Fibroblast of pulmonary artery (primary cell): ENCODE measurements at regions not wholly inside any gene's neighbourhood (a gene's known extent, or its start where the extent isn't known, plus 50 kb on each side); places are given as distances from the start of the nearest gene placed in this dataset.

Experiments used
- DNase-seq: peaks from one replicate; pipeline ENCODE4 v3.0.0-alpha.2; 2010; ENCODE audit warnings: low read depth
- H3K4me3 ChIP-seq: replicated peaks from 2 replicates; pipeline ENCODE4 v1.5.1; 2011; ENCODE audit warnings: low read depth, mild to moderate bottlenecking, control low read depth, low read length, moderate library complexity
- CTCF ChIP-seq: IDR thresholded peaks from 2 replicates; pipeline ENCODE4 v1.5.1; 2011; ENCODE audit warnings: mild to moderate bottlenecking, control low read depth, low read length, inconsistent platforms; ENCODE audit errors: missing control alignments

GRCh38 chr2:153308466-153308865 lies 170.1 kb downstream of the RPRM start:
- DNase-seq, result no peak
- H3K4me3 ChIP-seq, result no peak overlapping the region
- no peak for TF ChIP-seq CTCF

- no peak for TF ChIP-seq CTCF
- no peak overlapping the region for H3K4me3 ChIP-seq
- no peak for DNase-seq
These were observed 171.3 kb downstream of the RPRM start for GRCh38 chr2:153307223-153307622.

GRCh38 chr2:153299809-153300208 lies 178.8 kb downstream of the RPRM start:
- no peak for TF ChIP-seq CTCF
- no peak overlapping the region for H3K4me3 ChIP-seq
- no peak for DNase-seq

- H3K4me3 ChIP-seq, result no peak overlapping the region
- no peak for TF ChIP-seq CTCF
- DNase-seq, result no peak
These were observed 179.3 kb downstream of the RPRM start for GRCh38 chr2:153299217-153299616.

GRCh38 chr2:153294199-153294786 lies 184.3 kb downstream of the RPRM start:
- TF ChIP-seq CTCF, result no peak
- H3K4me3 ChIP-seq, result no peak overlapping the region
- DNase-seq, result no peak

- TF ChIP-seq CTCF, result no peak
- H3K4me3 ChIP-seq, result no peak overlapping the region
These were observed 186.8 kb downstream of the RPRM start for GRCh38 chr2:153291718-153292117.

GRCh38 chr2:153287109-153287801 lies 191.3 kb downstream of the RPRM start:
- no peak overlapping the region for H3K4me3 ChIP-seq
- TF ChIP-seq CTCF, result peak; percentile 5
- no peak for DNase-seq

More at GRCh38 chr2:153291718-153292117, 186.8 kb downstream of the RPRM start:
- DNase-seq, result no peak
